ENCODE measurements at regions not wholly inside any gene's neighbourhood (a gene's known extent, or its start where the extent isn't known, plus 50 kb on each side); places are given as distances from the start of the nearest gene placed in this dataset.
A peak's percentile ranks its signal among the peaks of the same experiment; 100 is the strongest.
"Not testable (repeated sequence)": the region's sequence is repeated elsewhere in the genome, so short reads cannot be mapped to it uniquely, and the experiment has no call there.

DNA sequence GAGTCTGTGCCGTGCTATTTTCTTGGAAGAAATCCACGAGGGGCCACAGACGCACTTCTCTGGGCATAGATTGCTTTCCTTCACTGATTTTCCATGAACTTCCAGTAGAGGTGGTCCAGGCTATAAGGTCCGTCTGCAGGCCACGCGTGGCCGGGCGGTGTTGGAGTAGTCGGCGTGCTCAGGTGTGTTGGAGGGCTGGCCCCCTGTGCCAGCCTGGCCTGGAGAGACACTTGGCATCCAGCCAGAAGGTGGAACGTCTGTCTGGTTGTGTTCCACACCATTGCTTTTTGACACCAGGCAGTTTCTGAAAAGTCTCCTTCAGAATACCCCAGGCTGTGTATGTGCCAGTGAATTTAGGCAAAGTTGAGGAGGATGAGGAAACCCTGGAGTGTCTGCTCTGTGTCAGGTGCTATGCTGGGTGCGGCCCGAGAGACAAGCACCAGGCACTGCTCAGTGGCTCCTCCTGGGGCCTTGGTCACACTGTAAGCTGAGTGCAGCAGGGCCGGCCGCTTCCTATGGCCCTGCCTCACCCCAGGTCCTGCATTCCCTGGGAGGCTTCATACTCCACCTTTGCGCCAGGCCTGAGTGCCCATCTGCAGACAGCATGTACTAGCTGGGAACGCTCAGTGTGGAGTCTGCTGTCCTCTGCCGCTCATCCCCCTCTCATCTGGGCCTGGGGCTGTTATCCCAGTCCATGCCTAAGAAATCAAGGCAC is 52.1 kb upstream of the TAMM41 start:
- H3K9me3 ChIP-seq (ENCODE audit: control insufficient read depth, low read length): no peaks in the 10 kb centered on the region
- WGBS, 2 donors: 82 to 84% methylated on average over 18 of the region's 18 CpGs
- H3K27ac ChIP-seq (ENCODE audit: low read depth in 1 of 2, low read length in 2 of 2): no peak overlapping the region
- no peaks in the 10 kb centered on the region for H3K4me1 ChIP-seq (ENCODE audit: control insufficient read depth in 1 of 2, insufficient read depth in 2 of 2, low read length in 2 of 2)
- no peaks in the 10 kb centered on the region for H3K36me3 ChIP-seq (ENCODE audit: control insufficient read depth in 1 of 2, insufficient read depth in 2 of 2, low read length in 1 of 2)
- H3K27me3 ChIP-seq (ENCODE audit: control insufficient read depth in 1 of 2, insufficient read depth in 2 of 2, low read length in 1 of 2): no peaks in the 10 kb centered on the region
- intact Hi-C loops (cut with DNase I): no loop called here
- no peak for ATAC-seq (ENCODE audit: low FRiP score)
- H3K4me3 ChIP-seq (ENCODE audit: low read length in 2 of 2): no peak overlapping the region
- no peak for DNase-seq

DNA sequence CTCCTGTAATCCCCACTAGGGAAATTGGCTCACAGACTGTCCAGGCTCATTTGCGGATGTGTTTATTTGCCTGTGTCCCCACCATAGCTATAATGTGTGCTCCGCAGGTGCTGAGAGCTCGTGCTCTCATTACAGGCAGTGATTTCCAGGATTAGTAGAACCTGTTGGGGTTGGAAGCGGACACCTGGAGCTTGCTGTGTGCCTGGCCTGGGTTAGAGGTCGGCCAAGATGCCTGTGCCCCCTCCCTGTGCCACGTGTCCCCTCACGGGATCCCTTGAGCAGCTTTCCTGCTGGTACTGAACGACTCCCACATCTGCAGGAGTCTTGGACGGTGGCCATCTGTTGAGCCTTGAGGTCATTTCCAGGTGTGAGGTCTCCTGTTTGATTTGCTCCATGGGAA is 52.7 kb upstream of the TAMM41 start:
- WGBS, 2 donors: 68 to 71% methylated on average over 9 of the region's 9 CpGs
- H3K36me3 ChIP-seq (ENCODE audit: control insufficient read depth in 1 of 2, insufficient read depth in 2 of 2, low read length in 1 of 2); H3K4me3 ChIP-seq (ENCODE audit: low read length in 2 of 2); intact Hi-C loops (cut with DNase I); H3K9me3 ChIP-seq (ENCODE audit: control insufficient read depth, low read length); H3K4me1 ChIP-seq (ENCODE audit: control insufficient read depth in 1 of 2, insufficient read depth in 2 of 2, low read length in 2 of 2); H3K27me3 ChIP-seq (ENCODE audit: control insufficient read depth in 1 of 2, insufficient read depth in 2 of 2, low read length in 1 of 2); H3K27ac ChIP-seq (ENCODE audit: low read depth in 1 of 2, low read length in 2 of 2): not testable (repeated sequence)
- DNase-seq (peak in 1 of 2 donors; percentile 55), ATAC-seq (ENCODE audit: low FRiP score) (peak; percentile 22)

DNA sequence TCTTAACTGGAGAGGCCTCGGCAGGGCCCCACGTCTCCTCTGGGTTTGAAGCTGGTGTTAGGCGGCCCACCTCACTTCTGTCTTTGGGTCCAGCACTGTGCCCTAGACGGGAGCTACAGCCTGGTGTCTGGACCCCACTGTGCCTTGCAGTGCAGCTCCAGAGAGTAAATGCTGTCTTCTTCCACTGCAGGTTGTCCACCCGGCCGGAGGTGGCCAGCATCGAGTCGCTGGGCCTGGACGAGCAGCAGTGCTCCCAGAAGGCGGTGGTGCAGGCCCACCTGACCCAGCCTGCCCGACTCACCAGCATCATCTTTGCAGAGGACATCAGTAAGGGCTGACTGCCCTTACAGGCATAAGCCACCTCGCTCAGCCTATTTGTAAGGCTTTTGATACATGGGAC is 53.1 kb upstream of the TAMM41 start:
- H3K4me3 ChIP-seq (ENCODE audit: low read length in 2 of 2): no peak overlapping the region
- no peaks in the 10 kb centered on the region for H3K36me3 ChIP-seq (ENCODE audit: control insufficient read depth in 1 of 2, insufficient read depth in 2 of 2, low read length in 1 of 2)
- DNase-seq (no peak), ATAC-seq (ENCODE audit: low FRiP score) (no peak)
- no peaks in the 10 kb centered on the region for H3K4me1 ChIP-seq (ENCODE audit: control insufficient read depth in 1 of 2, insufficient read depth in 2 of 2, low read length in 2 of 2)
- WGBS, 2 donors: 87 to 88% methylated on average over 12 of the region's 12 CpGs
- H3K27me3 ChIP-seq (ENCODE audit: control insufficient read depth in 1 of 2, insufficient read depth in 2 of 2, low read length in 1 of 2): no peaks in the 10 kb centered on the region
- no peaks in the 10 kb centered on the region for H3K9me3 ChIP-seq (ENCODE audit: control insufficient read depth, low read length)
- H3K27ac ChIP-seq (ENCODE audit: low read depth in 1 of 2, low read length in 2 of 2): no peak overlapping the region
- intact Hi-C loops (cut with DNase I): no loop called here

DNA sequence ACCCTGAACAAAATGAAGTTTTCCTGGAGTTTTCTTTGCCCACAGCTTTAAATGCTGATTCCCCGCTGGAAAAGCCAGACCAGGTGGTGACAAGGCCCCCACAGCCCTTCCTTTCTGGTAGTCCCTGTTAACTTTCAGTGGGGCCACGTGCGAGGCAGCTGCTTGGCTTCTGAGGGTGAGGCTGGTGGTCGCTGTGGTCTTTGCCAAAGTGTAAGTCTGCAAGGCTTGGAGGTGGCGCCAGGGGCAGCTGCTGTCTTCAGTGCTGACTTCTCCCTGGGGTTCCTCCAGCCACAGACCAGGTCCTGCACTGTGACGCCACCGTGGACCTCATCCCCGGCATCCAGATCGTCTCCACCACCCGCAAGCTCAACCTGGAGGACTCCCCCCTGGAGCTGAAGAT is 54.1 kb upstream of the TAMM41 start:
- DNase-seq: no peak
- Histone ChIP-seq H3K27me3 (ENCODE audit: control insufficient read depth in 1 of 2, insufficient read depth in 2 of 2, low read length in 1 of 2) (no peaks in the 10 kb centered on the region), H3K36me3 (ENCODE audit: control insufficient read depth in 1 of 2, insufficient read depth in 2 of 2, low read length in 1 of 2) (no peaks in the 10 kb centered on the region), H3K9me3 (ENCODE audit: control insufficient read depth, low read length) (no peaks in the 10 kb centered on the region), H3K4me1 (ENCODE audit: control insufficient read depth in 1 of 2, insufficient read depth in 2 of 2, low read length in 2 of 2) (no peaks in the 10 kb centered on the region), H3K27ac (ENCODE audit: low read depth in 1 of 2, low read length in 2 of 2) (no peak overlapping the region), H3K4me3 (ENCODE audit: low read length in 2 of 2) (no peak overlapping the region)
- intact Hi-C loops (cut with DNase I): no loop called here
- WGBS, 2 donors: 79 to 83% methylated on average over 10 of the region's 10 CpGs
- ATAC-seq (ENCODE audit: low FRiP score): no peak

DNA sequence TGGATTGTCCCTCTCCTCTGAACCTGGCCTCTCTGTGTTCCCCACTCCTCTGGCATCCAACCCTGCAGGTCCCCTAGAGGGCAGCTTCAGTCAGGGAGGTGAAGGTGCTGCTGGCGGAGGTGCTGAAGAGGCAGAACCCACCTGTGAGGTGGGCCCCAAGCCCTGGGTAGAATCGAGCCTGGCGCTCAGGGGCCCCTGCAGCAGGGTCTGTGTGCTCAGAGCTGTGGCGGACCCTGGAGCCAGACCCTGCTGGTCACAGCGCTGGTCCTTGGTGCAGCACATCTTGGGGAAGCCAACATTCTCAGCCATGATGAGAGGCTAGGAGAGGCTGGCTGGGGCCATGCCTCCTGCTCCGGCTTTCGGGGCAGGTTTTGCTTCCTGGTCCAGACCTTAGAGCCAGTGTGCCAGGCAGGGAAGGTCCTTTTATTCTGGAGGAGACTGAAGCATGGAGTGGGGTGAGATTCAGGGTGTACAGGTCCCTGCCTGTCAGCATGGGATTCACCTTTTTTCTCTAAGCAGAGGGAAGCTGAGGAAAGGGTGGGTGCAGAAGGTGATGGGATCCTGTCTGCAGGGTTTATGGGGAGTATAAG is 54.7 kb upstream of the TAMM41 start:
- Histone ChIP-seq H3K4me1 (ENCODE audit: control insufficient read depth in 1 of 2, insufficient read depth in 2 of 2, low read length in 2 of 2) (no peaks in the 10 kb centered on the region), H3K27me3 (ENCODE audit: control insufficient read depth in 1 of 2, insufficient read depth in 2 of 2, low read length in 1 of 2) (no peaks in the 10 kb centered on the region), H3K9me3 (ENCODE audit: control insufficient read depth, low read length) (no peaks in the 10 kb centered on the region), H3K4me3 (ENCODE audit: low read length in 2 of 2) (no peak overlapping the region), H3K36me3 (ENCODE audit: control insufficient read depth in 1 of 2, insufficient read depth in 2 of 2, low read length in 1 of 2) (no peaks in the 10 kb centered on the region), H3K27ac (ENCODE audit: low read depth in 1 of 2, low read length in 2 of 2) (no peak overlapping the region)
- 83 to 90% methylated on average over 7 of the region's 7 CpGs for WGBS, 2 donors
- ATAC-seq (ENCODE audit: low FRiP score) (no peak), DNase-seq (peak in 1 of 2 donors; percentile 23)
- intact Hi-C loops (cut with DNase I): no loop called here

DNA sequence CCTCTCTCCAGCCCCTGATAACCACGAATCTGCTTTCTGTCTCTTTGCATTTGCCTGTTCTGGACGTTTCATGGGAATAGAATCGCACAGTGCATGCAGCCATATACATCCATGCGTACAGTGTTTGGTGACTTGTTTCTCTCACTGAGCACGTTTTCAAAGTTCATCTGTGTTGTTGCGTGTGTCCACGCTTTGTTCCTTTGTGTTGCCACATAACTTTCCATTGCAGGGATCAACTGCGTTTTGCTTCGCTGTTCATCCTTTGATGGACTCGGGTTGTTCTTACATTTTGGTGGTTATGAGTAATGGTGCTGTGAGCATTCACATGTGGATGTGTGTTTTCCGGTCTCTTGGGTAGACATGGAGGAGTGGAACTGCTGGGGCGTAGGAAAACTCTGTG is 56.4 kb upstream of the TAMM41 start:
- Histone ChIP-seq H3K36me3 (ENCODE audit: control insufficient read depth in 1 of 2, insufficient read depth in 2 of 2, low read length in 1 of 2) (no peaks in the 10 kb centered on the region), H3K4me3 (ENCODE audit: low read length in 2 of 2) (no peak overlapping the region), H3K9me3 (ENCODE audit: control insufficient read depth, low read length) (no peaks in the 10 kb centered on the region), H3K4me1 (ENCODE audit: control insufficient read depth in 1 of 2, insufficient read depth in 2 of 2, low read length in 2 of 2) (no peaks in the 10 kb centered on the region), H3K27me3 (ENCODE audit: control insufficient read depth in 1 of 2, insufficient read depth in 2 of 2, low read length in 1 of 2) (no peaks in the 10 kb centered on the region), H3K27ac (ENCODE audit: low read depth in 1 of 2, low read length in 2 of 2) (no peak overlapping the region)
- 64 to 79% methylated on average over 12 of the region's 12 CpGs for WGBS, 2 donors
- ATAC-seq (ENCODE audit: low FRiP score): no peak
- intact Hi-C loops (cut with DNase I): no loop called here
- no peak for DNase-seq

DNA sequence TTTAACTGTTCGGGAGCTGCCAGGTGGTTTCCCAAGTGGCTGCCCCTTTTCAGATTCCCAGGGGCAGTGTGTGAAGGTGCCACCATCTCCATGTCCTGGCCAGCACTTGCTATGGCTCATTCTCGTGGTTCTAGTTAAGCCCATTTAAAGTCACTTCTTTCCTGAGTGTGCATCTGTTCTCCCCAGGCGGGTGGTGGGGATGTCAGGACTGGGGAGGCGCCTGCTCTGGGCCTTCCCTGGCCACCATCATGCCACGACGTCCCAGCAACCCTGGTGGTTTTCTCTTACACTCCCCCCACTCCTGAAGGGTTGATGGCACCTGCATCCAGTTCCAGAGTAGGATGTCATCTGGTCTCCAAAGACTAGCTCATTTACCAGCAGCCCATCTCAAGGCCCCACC is 56.8 kb upstream of the TAMM41 start:
- no peak for ATAC-seq (ENCODE audit: low FRiP score)
- WGBS, 2 donors: 74 to 76% methylated on average over 6 of the region's 6 CpGs
- no peak for DNase-seq
- Histone ChIP-seq H3K36me3 (ENCODE audit: control insufficient read depth in 1 of 2, insufficient read depth in 2 of 2, low read length in 1 of 2) (no peaks in the 10 kb centered on the region), H3K9me3 (ENCODE audit: control insufficient read depth, low read length) (no peaks in the 10 kb centered on the region), H3K27me3 (ENCODE audit: control insufficient read depth in 1 of 2, insufficient read depth in 2 of 2, low read length in 1 of 2) (no peaks in the 10 kb centered on the region), H3K4me3 (ENCODE audit: low read length in 2 of 2) (no peak overlapping the region), H3K27ac (ENCODE audit: low read depth in 1 of 2, low read length in 2 of 2) (no peak overlapping the region), H3K4me1 (ENCODE audit: control insufficient read depth in 1 of 2, insufficient read depth in 2 of 2, low read length in 2 of 2) (no peaks in the 10 kb centered on the region)
- intact Hi-C loops (cut with DNase I): no loop called here

DNA sequence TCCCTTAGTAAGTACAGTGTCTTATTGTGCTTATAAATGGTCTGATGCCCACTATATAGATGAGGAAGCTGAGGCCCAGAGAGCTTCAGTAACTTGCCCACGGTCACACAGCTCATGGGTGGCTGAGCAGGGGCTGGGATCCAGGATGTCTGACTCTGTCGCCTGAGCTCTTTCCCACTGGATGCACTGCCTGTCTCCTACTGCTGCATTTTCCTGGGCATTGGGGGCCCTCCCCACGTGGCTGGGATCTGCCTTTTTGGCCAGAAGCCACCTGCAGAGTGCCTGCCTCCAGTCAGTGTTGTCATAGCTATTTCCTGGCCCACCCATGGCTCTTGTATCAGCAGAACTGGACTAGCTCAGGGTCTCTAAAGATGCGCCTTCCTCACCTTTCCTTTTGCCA is 57.5 kb upstream of the TAMM41 start:
- no peaks in the 10 kb centered on the region for H3K27me3 ChIP-seq (ENCODE audit: control insufficient read depth in 1 of 2, insufficient read depth in 2 of 2, low read length in 1 of 2)
- ATAC-seq (ENCODE audit: low FRiP score): no peak
- DNase-seq: no peak
- intact Hi-C loops (cut with DNase I): no loop called here
- H3K4me1 ChIP-seq (ENCODE audit: control insufficient read depth in 1 of 2, insufficient read depth in 2 of 2, low read length in 2 of 2): no peaks in the 10 kb centered on the region
- no peaks in the 10 kb centered on the region for H3K9me3 ChIP-seq (ENCODE audit: control insufficient read depth, low read length)
- H3K36me3 ChIP-seq (ENCODE audit: control insufficient read depth in 1 of 2, insufficient read depth in 2 of 2, low read length in 1 of 2): no peaks in the 10 kb centered on the region
- no peak overlapping the region for H3K27ac ChIP-seq (ENCODE audit: low read depth in 1 of 2, low read length in 2 of 2)
- H3K4me3 ChIP-seq (ENCODE audit: low read length in 2 of 2): no peak overlapping the region
- 63 to 71% methylated on average over 4 of the region's 4 CpGs for WGBS, 2 donors

DNA sequence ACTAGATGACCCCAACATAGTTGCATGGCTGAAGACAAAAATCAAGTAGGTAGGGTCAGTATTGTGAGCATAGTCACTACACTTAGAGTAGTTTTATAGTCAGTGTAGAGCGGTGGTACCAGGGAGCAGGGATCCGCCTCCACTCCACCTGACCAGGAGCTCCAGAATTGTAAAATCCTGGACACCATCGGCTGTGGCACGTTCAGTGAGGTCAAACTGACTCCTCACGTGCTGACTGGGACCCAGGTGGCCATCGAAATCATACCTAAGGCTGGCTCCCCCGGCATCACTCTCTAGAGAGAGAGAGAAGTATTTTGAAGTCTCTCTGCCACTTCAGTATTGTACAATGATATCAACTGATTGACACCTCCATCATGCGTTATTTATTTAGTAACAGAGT is 59.7 kb upstream of the TAMM41 start:
- Histone ChIP-seq H3K4me3 (ENCODE audit: low read length in 2 of 2) (no peak overlapping the region), H3K4me1 (ENCODE audit: control insufficient read depth in 1 of 2, insufficient read depth in 2 of 2, low read length in 2 of 2) (no peaks in the 10 kb centered on the region), H3K36me3 (ENCODE audit: control insufficient read depth in 1 of 2, insufficient read depth in 2 of 2, low read length in 1 of 2) (no peaks in the 10 kb centered on the region), H3K27me3 (ENCODE audit: control insufficient read depth in 1 of 2, insufficient read depth in 2 of 2, low read length in 1 of 2) (no peaks in the 10 kb centered on the region), H3K27ac (ENCODE audit: low read depth in 1 of 2, low read length in 2 of 2) (no peak overlapping the region), H3K9me3 (ENCODE audit: control insufficient read depth, low read length) (no peaks in the 10 kb centered on the region)
- DNase-seq (peak in 1 of 2 donors; percentile 24), ATAC-seq (ENCODE audit: low FRiP score) (no peak)
- WGBS, 2 donors: 86 to 91% methylated on average over 8 of the region's 8 CpGs
- intact Hi-C loops (cut with DNase I): no loop called here

All from aorta (tissue), 5 donors.